SK-N-SH treated with all-trans-retinoic acid at 6 μM for 48 hours (cell line): ENCODE measurements at regions not wholly inside any gene's neighbourhood (a gene's known extent, or its start where the extent isn't known, plus 50 kb on each side); places are given as distances from the start of the nearest gene placed in this dataset.

Experiments used
- ATAC-seq: fragments of 200-7000 bp; cut with Tn5 transposase; 3 replicates; pipeline ENCODE4 v1.9.1; 2020; ENCODE audit warnings: mild to moderate bottlenecking, moderate library complexity
- ARNTL ChIP-seq: fragments of 450-650 bp; formaldehyde crosslinking; IDR thresholded peaks from 2 replicates; pipeline ENCODE4 v1.5.0; 2020; ENCODE audit warnings: low read depth, mild to moderate bottlenecking, moderate library complexity, borderline replicate concordance
- BACH2 ChIP-seq: fragments of 250-450 bp; sonication (Bioruptor Pico); IDR thresholded peaks from 2 replicates; pipeline ENCODE4 v1.9.0; 2021; ENCODE audit warnings: mild to moderate bottlenecking, borderline replicate concordance
- CSDC2 ChIP-seq: fragments of 250-450 bp; sonication (Bioruptor Pico); IDR thresholded peaks from 2 replicates; pipeline ENCODE4 v1.5.0; 2020; ENCODE audit warnings: mild to moderate bottlenecking, moderate library complexity
- ESRRG ChIP-seq: fragments of 250-450 bp; sonication (Bioruptor Pico); IDR thresholded peaks from 2 replicates; pipeline ENCODE4 v1.6.1; 2021; ENCODE audit warnings: mild to moderate bottlenecking
- GLIS3 ChIP-seq: fragments of 250-450 bp; sonication (Bioruptor Pico); IDR thresholded peaks from 2 replicates; pipeline ENCODE4 v1.5.0; 2020; ENCODE audit warnings: mild to moderate bottlenecking, moderate library complexity
- ISL1 ChIP-seq: fragments of 250-450 bp; sonication (Bioruptor Pico); IDR thresholded peaks from 2 replicates; pipeline ENCODE4 v2.1.2; 2022; ENCODE audit warnings: mild to moderate bottlenecking, moderate library complexity
- OSR1 ChIP-seq: fragments of 250-450 bp; sonication (Bioruptor Pico); IDR thresholded peaks from 2 replicates; pipeline ENCODE4 v1.8.0; 2022; ENCODE audit warnings: moderate library complexity, mild to moderate bottlenecking, inconsistent platforms
- PPARA ChIP-seq: fragments of 250-450 bp; sonication (Bioruptor Pico); IDR thresholded peaks from 2 replicates; pipeline ENCODE4 v1.5.0; 2020; ENCODE audit warnings: mild to moderate bottlenecking, borderline replicate concordance
- RARB ChIP-seq: fragments of 250-450 bp; sonication (Bioruptor Pico); IDR thresholded peaks from 2 replicates; pipeline ENCODE4 v1.8.0; 2021; ENCODE audit warnings: mild to moderate bottlenecking, moderate library complexity
- SNAI2 ChIP-seq: fragments of 250-450 bp; sonication (Bioruptor Pico); IDR thresholded peaks from 2 replicates; pipeline ENCODE4 v1.5.0; 2020; ENCODE audit warnings: mild to moderate bottlenecking, moderate library complexity
- TCF4 ChIP-seq: fragments of 250-450 bp; sonication (Bioruptor Pico); IDR thresholded peaks from 2 replicates; pipeline ENCODE4 v1.8.0; 2021; ENCODE audit warnings: mild to moderate bottlenecking, moderate library complexity, borderline replicate concordance
- TOX ChIP-seq: fragments of 250-450 bp; sonication (Bioruptor Pico); IDR thresholded peaks from 2 replicates; pipeline ENCODE4 v1.8.0; 2021; ENCODE audit warnings: mild to moderate bottlenecking, moderate library complexity, borderline replicate concordance
- ZC3H10 ChIP-seq: fragments of 250-450 bp; sonication (Bioruptor Pico); IDR thresholded peaks from 2 replicates; pipeline ENCODE4 v1.5.1; 2021; ENCODE audit warnings: mild to moderate bottlenecking, moderate library complexity
- ZFP3 ChIP-seq: fragments of 250-450 bp; sonication (Bioruptor Pico); IDR thresholded peaks from 2 replicates; pipeline ENCODE4 v1.5.0; 2020; ENCODE audit warnings: mild to moderate bottlenecking, moderate library complexity
- ZFP30 ChIP-seq: fragments of 450-650 bp; formaldehyde crosslinking; IDR thresholded peaks from 2 replicates; pipeline ENCODE4 v1.5.0; 2022; ENCODE audit warnings: mild to moderate bottlenecking, moderate library complexity
- ZNF565 ChIP-seq: fragments of 450-650 bp; formaldehyde crosslinking; conservative IDR thresholded peaks from 2 replicates; pipeline ENCODE4 v1.5.0; 2020; ENCODE audit warnings: low read depth, mild to moderate bottlenecking, moderate library complexity
- ZNF70 ChIP-seq: fragments of 450-650 bp; formaldehyde crosslinking; IDR thresholded peaks from 2 replicates; pipeline ENCODE4 v1.5.0; 2020; ENCODE audit warnings: mild to moderate bottlenecking, moderate library complexity
- ZNF8 ChIP-seq: fragments of 450-650 bp; formaldehyde crosslinking; IDR thresholded peaks from 2 replicates; pipeline ENCODE4 v1.5.0; 2020; ENCODE audit warnings: mild to moderate bottlenecking, moderate library complexity
- TF ChIP-seq, protein P1 (sequence below): fragments of 250-450 bp; sonication (Bioruptor Pico); IDR thresholded peaks from 2 replicates; pipeline ENCODE4 v1.5.1; 2021; ENCODE audit warnings: mild to moderate bottlenecking, moderate library complexity
- TF ChIP-seq, protein P2 (sequence below): fragments of 250-450 bp; sonication (Bioruptor Pico); IDR thresholded peaks from 2 replicates; pipeline ENCODE4 v1.5.0; 2020; ENCODE audit warnings: mild to moderate bottlenecking, moderate library complexity
- TF ChIP-seq, protein P3 (sequence below): fragments of 250-450 bp; sonication (Bioruptor Pico); IDR thresholded peaks from 2 replicates; pipeline ENCODE4 v1.8.0; 2020; ENCODE audit warnings: mild to moderate bottlenecking, moderate library complexity, borderline replicate concordance
- TF ChIP-seq, protein P4 (sequence below): fragments of 250-450 bp; sonication (Bioruptor Pico); IDR thresholded peaks from 2 replicates; pipeline ENCODE4 v1.8.0; 2021; ENCODE audit warnings: low read depth, mild to moderate bottlenecking, moderate library complexity, borderline replicate concordance

DNA sequence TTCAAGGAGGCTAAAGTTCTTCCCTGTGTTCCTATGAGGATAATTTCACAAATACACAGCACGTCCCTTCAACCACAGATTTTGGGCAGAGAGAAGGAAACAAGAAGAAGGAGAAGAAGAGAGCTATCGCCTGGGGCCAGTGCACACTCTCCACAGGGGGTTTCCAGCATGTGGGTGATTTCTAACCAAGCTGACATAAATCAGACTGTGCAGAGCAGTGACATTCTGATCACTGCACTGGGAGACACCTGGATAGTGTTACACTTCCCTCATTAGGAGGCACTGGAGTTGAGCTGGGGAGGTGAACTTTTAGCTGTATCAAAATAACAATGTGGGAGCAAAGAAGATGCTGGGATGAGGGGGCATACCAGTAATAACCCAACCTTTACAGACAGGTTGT, 71.8 kb upstream of the CENPW start:
- no peak for ATAC-seq
- TF ChIP-seq ZFP30: no peak
- no peak for TF ChIP-seq BACH2 (CRISPR knock-in tag)
- TF ChIP-seq ZNF8 (CRISPR knock-in tag): no peak
- no peak for TF ChIP-seq TOX (CRISPR knock-in tag)
- TF ChIP-seq, all 23 proteins: peak for 0

DNA sequence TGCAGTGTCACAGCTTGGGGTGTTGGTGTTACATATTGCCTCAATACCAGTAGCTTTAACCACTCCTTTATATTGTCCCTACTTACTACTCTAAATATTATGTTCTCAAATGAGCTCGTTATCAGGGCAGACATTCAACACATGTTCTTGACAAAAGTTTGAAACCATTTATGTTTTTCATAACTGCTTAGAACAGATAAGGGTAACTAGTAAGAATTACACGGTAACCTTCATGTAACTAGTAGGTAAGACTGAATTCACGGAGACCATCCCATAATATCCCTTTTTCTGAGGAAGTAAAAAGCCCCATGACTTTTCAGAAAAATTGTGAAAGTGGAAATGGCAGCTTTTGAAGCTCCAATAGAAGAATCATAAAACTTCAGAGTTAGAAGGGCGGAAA, 59.6 kb upstream of the CENPW start:
- no peak for ATAC-seq

DNA sequence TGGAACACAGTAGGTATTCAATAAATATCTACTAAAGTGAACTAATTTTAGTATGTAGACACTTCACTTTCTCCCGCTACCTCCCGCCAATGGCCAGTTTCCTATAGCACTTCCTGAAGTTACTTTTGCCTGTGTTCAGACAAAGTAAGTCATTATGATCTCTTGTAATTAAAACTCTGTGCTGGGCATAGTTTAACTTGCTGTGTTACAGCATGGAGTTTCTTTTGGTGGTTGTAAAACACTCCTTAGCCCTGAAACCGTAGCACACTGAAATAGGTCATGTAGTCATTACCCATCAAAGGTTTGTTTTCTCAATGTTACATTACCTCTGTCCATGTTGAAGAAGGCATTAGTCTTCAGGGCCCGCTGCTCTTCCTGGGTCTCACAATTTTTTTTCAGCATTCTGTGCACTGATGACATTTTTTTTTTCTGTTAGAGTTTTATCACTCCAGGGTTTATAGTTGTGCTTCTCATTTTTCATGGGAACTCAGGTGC, 54.0 kb upstream of the CENPW start:
- no peak for ATAC-seq
- TF ChIP-seq ZFP30 (no peak), ZC3H10 (no peak), GLIS3 (CRISPR knock-in tag) (no peak), BACH2 (CRISPR knock-in tag) (no peak), TCF4 (CRISPR knock-in tag) (no peak), RARB (no peak), PPARA (CRISPR knock-in tag) (no peak), CSDC2 (no peak), OSR1 (CRISPR knock-in tag) (no peak), ESRRG (CRISPR knock-in tag) (no peak), ZNF565 (CRISPR knock-in tag) (no peak), ZNF70 (CRISPR knock-in tag) (no peak)
- TF ChIP-seq, protein P1, sequence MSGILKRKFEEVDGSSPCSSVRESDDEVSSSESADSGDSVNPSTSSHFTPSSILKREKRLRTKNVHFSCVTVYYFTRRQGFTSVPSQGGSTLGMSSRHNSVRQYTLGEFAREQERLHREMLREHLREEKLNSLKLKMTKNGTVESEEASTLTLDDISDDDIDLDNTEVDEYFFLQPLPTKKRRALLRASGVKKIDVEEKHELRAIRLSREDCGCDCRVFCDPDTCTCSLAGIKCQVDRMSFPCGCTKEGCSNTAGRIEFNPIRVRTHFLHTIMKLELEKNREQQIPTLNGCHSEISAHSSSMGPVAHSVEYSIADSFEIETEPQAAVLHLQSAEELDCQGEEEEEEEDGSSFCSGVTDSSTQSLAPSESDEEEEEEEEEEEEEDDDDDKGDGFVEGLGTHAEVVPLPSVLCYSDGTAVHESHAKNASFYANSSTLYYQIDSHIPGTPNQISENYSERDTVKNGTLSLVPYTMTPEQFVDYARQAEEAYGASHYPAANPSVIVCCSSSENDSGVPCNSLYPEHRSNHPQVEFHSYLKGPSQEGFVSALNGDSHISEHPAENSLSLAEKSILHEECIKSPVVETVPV: no peak
- TF ChIP-seq, protein P2, sequence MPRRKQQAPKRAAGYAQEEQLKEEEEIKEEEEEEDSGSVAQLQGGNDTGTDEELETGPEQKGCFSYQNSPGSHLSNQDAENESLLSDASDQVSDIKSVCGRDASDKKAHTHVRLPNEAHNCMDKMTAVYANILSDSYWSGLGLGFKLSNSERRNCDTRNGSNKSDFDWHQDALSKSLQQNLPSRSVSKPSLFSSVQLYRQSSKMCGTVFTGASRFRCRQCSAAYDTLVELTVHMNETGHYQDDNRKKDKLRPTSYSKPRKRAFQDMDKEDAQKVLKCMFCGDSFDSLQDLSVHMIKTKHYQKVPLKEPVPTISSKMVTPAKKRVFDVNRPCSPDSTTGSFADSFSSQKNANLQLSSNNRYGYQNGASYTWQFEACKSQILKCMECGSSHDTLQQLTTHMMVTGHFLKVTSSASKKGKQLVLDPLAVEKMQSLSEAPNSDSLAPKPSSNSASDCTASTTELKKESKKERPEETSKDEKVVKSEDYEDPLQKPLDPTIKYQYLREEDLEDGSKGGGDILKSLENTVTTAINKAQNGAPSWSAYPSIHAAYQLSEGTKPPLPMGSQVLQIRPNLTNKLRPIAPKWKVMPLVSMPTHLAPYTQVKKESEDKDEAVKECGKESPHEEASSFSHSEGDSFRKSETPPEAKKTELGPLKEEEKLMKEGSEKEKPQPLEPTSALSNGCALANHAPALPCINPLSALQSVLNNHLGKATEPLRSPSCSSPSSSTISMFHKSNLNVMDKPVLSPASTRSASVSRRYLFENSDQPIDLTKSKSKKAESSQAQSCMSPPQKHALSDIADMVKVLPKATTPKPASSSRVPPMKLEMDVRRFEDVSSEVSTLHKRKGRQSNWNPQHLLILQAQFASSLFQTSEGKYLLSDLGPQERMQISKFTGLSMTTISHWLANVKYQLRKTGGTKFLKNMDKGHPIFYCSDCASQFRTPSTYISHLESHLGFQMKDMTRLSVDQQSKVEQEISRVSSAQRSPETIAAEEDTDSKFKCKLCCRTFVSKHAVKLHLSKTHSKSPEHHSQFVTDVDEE: no peak

More for the DNA sequence above, 59.6 kb upstream of the CENPW start:
- no peak for TF ChIP-seq ZNF565 (CRISPR knock-in tag)
- no peak for TF ChIP-seq ZFP3
- no peak for TF ChIP-seq ISL1 (CRISPR knock-in tag)
- TF ChIP-seq GLIS3 (CRISPR knock-in tag): no peak
- no peak for TF ChIP-seq ZNF70 (CRISPR knock-in tag)
- no peak for TF ChIP-seq ARNTL
- no peak for TF ChIP-seq ZFP30
- no peak for TF ChIP-seq ZC3H10
- TF ChIP-seq, protein P1: no peak
- TF ChIP-seq PPARA (CRISPR knock-in tag): no peak
- no peak for TF ChIP-seq TOX (CRISPR knock-in tag)
- TF ChIP-seq, protein P3, sequence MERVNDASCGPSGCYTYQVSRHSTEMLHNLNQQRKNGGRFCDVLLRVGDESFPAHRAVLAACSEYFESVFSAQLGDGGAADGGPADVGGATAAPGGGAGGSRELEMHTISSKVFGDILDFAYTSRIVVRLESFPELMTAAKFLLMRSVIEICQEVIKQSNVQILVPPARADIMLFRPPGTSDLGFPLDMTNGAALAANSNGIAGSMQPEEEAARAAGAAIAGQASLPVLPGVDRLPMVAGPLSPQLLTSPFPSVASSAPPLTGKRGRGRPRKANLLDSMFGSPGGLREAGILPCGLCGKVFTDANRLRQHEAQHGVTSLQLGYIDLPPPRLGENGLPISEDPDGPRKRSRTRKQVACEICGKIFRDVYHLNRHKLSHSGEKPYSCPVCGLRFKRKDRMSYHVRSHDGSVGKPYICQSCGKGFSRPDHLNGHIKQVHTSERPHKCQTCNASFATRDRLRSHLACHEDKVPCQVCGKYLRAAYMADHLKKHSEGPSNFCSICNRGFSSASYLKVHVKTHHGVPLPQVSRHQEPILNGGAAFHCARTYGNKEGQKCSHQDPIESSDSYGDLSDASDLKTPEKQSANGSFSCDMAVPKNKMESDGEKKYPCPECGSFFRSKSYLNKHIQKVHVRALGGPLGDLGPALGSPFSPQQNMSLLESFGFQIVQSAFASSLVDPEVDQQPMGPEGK: no peak
- no peak for TF ChIP-seq CSDC2
- TF ChIP-seq, protein P4, sequence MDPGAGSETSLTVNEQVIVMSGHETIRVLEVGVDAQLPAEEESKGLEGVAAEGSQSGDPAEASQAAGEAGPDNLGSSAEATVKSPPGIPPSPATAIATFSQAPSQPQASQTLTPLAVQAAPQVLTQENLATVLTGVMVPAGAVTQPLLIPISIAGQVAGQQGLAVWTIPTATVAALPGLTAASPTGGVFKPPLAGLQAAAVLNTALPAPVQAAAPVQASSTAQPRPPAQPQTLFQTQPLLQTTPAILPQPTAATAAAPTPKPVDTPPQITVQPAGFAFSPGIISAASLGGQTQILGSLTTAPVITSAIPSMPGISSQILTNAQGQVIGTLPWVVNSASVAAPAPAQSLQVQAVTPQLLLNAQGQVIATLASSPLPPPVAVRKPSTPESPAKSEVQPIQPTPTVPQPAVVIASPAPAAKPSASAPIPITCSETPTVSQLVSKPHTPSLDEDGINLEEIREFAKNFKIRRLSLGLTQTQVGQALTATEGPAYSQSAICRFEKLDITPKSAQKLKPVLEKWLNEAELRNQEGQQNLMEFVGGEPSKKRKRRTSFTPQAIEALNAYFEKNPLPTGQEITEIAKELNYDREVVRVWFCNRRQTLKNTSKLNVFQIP (CRISPR knock-in tag): no peak
- no peak for TF ChIP-seq SNAI2 (CRISPR knock-in tag)
- TF ChIP-seq ZNF8 (CRISPR knock-in tag): no peak
- TF ChIP-seq RARB: no peak
- TF ChIP-seq TCF4 (CRISPR knock-in tag): no peak
- no peak for TF ChIP-seq ESRRG (CRISPR knock-in tag)
